ENCODE measurements at regions not wholly inside any gene's neighbourhood (a gene's known extent, or its start where the extent isn't known, plus 50 kb on each side); places are given as distances from the start of the nearest gene placed in this dataset.

DNA sequence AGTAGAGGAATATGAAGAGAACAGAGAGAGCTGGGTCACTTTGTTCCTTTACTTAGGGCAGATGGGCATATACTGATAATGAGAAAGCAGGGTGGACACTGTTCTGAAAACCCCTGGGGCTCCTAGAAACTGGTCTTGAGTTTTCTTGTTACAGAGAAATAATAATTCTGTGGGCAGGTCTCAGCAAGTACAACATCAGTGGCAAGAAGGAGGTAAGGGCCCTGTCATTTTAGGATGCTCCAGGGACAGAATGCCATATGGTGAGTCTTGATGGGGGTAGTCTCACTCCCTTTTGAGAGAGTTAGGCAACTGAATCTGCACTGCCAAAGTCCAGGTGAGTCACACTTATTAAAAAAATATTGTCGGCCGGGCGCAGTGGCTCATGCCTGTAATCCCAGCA, 102.3 kb downstream of the KCNJ2 start (continued):
- TF ChIP-seq, protein P1, sequence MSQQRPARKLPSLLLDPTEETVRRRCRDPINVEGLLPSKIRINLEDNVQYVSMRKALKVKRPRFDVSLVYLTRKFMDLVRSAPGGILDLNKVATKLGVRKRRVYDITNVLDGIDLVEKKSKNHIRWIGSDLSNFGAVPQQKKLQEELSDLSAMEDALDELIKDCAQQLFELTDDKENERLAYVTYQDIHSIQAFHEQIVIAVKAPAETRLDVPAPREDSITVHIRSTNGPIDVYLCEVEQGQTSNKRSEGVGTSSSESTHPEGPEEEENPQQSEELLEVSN (IDR thresholded peaks at IDR 0.05), result no peak
- no peak for TF ChIP-seq RFX5 (IDR thresholded peaks at IDR 0.05; ENCODE audit: borderline replicate concordance, low read depth, low read length)
